Erythroblast (primary cell): ENCODE measurements at regions not wholly inside any gene's neighbourhood (a gene's known extent, or its start where the extent isn't known, plus 50 kb on each side); places are given as distances from the start of the nearest gene placed in this dataset.

ENCODE experiments used
- GATA1 ChIP-seq: IDR thresholded peaks from 2 replicates; pipeline ENCODE4 v1.6.1; 2011; ENCODE audit warnings: low read depth, mild to moderate bottlenecking, control low read depth, low read length, moderate library complexity
- POLR2A ChIP-seq: IDR thresholded peaks from 2 replicates; pipeline ENCODE4 v1.6.1; 2011; ENCODE audit warnings: mild to moderate bottlenecking, low read length

GRCh38 chr12:89833337-89834252, 125.0 kb upstream of the ATP2B1 start:
- TF ChIP-seq POLR2A (no peak), GATA1 (no peak)
